H9 (cell line): ENCODE measurements at regions not wholly inside any gene's neighbourhood (a gene's known extent, or its start where the extent isn't known, plus 50 kb on each side); places are given as distances from the start of the nearest gene placed in this dataset.

Source experiments
- DNase-seq: peaks from one replicate; pipeline ENCODE4 v3.0.0-alpha.2; 2017
- H2AFZ ChIP-seq: one replicate; pipeline ENCODE4 v1.6.1; 2013; ENCODE audit warnings: mild to moderate bottlenecking, low read length, control low read depth, moderate library complexity
- H2AK5ac ChIP-seq: 2 replicates; pipeline ENCODE4 v1.6.1; 2013; ENCODE audit warnings: low read length, control low read depth, mixed read lengths; ENCODE audit not compliant: insufficient read length
- H2BK120ac ChIP-seq: one replicate; pipeline ENCODE4 v1.6.1; 2013; ENCODE audit warnings: low read depth, mild to moderate bottlenecking, low read length, control low read depth, inconsistent platforms; ENCODE audit not compliant: poor library complexity, severe bottlenecking
- H2BK12ac ChIP-seq: 2 replicates; pipeline ENCODE4 v1.6.1; 2013; ENCODE audit warnings: low read length, control low read depth, mixed read lengths, low read depth; ENCODE audit not compliant: insufficient read length
- H2BK15ac ChIP-seq: 2 replicates; pipeline ENCODE4 v1.6.1; 2013; ENCODE audit warnings: low read depth, low read length, control low read depth
- H2BK20ac ChIP-seq: one replicate; pipeline ENCODE4 v1.6.1; 2013; ENCODE audit warnings: low read depth, mild to moderate bottlenecking, low read length, control low read depth, inconsistent platforms; ENCODE audit not compliant: poor library complexity, severe bottlenecking
- H2BK5ac ChIP-seq: 2 replicates; pipeline ENCODE4 v1.6.1; 2013; ENCODE audit warnings: low read length, control low read depth, mixed read lengths; ENCODE audit not compliant: insufficient read length
- H3K14ac ChIP-seq: 2 replicates; pipeline ENCODE4 v1.6.1; 2013; ENCODE audit warnings: low read length, control low read depth; ENCODE audit not compliant: insufficient read depth
- H3K18ac ChIP-seq: 2 replicates; pipeline ENCODE4 v1.6.1; 2013; ENCODE audit warnings: low read depth, mild to moderate bottlenecking, mixed read lengths, low read length, control low read depth; ENCODE audit not compliant: insufficient read length
- H3K23ac ChIP-seq: 2 replicates; pipeline ENCODE4 v1.6.1; 2013; ENCODE audit warnings: low read length, control low read depth, mixed read lengths, low read depth; ENCODE audit not compliant: insufficient read length
- H3K23me2 ChIP-seq: 2 replicates; pipeline ENCODE4 v1.6.1; 2013; ENCODE audit warnings: low read depth, mild to moderate bottlenecking, mixed read lengths, low read length, control low read depth; ENCODE audit not compliant: insufficient read length, poor library complexity, severe bottlenecking
- H3K27ac ChIP-seq: 2 replicates; pipeline ENCODE4 v1.5.1; 2013; ENCODE audit warnings: low read length, control low read depth, mixed read lengths, low read depth; ENCODE audit not compliant: insufficient read length
- H3K27me3 ChIP-seq: 2 replicates; pipeline ENCODE4 v1.6.1; 2013; ENCODE audit warnings: low read length, control low read depth, inconsistent platforms; ENCODE audit not compliant: insufficient read depth
- H3K4ac ChIP-seq: 2 replicates; pipeline ENCODE4 v1.6.1; 2013; ENCODE audit warnings: low read depth, mild to moderate bottlenecking, control low read depth, inconsistent platforms, low read length, moderate library complexity
- H3K4me1 ChIP-seq: 2 replicates; pipeline ENCODE4 v1.6.1; 2013; ENCODE audit warnings: low read length, control low read depth, inconsistent platforms; ENCODE audit not compliant: insufficient read depth
- H3K4me2 ChIP-seq: 2 replicates; pipeline ENCODE4 v1.6.1; 2013; ENCODE audit warnings: low read length, control low read depth, mixed read lengths; ENCODE audit not compliant: insufficient read length, insufficient read depth
- H3K56ac ChIP-seq: 2 replicates; pipeline ENCODE4 v1.6.1; 2013; ENCODE audit warnings: low read depth, mild to moderate bottlenecking, mixed read lengths, low read length, control low read depth; ENCODE audit not compliant: insufficient read length
- H3K79me1 ChIP-seq: 2 replicates; pipeline ENCODE4 v1.6.1; 2013; ENCODE audit warnings: low read depth, mild to moderate bottlenecking, moderate library complexity, low read length, control low read depth, inconsistent platforms; ENCODE audit not compliant: insufficient read depth, poor library complexity, severe bottlenecking
- H3K79me2 ChIP-seq: 2 replicates; pipeline ENCODE4 v1.6.1; 2013; ENCODE audit warnings: low read length, control low read depth, inconsistent platforms; ENCODE audit not compliant: insufficient read depth
- H3K9ac ChIP-seq: 2 replicates; pipeline ENCODE4 v1.6.1; 2013; ENCODE audit warnings: low read length, control low read depth, mixed read lengths; ENCODE audit not compliant: insufficient read length; ENCODE audit errors: extremely low read depth
- H3K9me3 ChIP-seq: one replicate; pipeline ENCODE4 v1.6.1; 2013; ENCODE audit warnings: low read depth, low read length, inconsistent platforms; ENCODE audit not compliant: control insufficient read depth
- H3T11ph ChIP-seq: one replicate; pipeline ENCODE4 v1.6.1; 2013; ENCODE audit warnings: mild to moderate bottlenecking, low read length, control low read depth, inconsistent platforms
- H4K20me1 ChIP-seq: one replicate; pipeline ENCODE4 v1.6.1; 2013; ENCODE audit not compliant: control insufficient read depth, insufficient read length, insufficient read depth
- H4K5ac ChIP-seq: 2 replicates; pipeline ENCODE4 v1.6.1; 2013; ENCODE audit warnings: low read depth, mild to moderate bottlenecking, mixed read lengths, low read length, control low read depth; ENCODE audit not compliant: insufficient read length
- H4K8ac ChIP-seq: replicated peaks from 2 replicates; pipeline ENCODE4 v1.6.1; 2013; ENCODE audit warnings: low read length, control low read depth, mixed read lengths, low read depth; ENCODE audit not compliant: insufficient read length
- H4K91ac ChIP-seq: 2 replicates; pipeline ENCODE4 v1.6.1; 2013; ENCODE audit warnings: low read depth, mild to moderate bottlenecking, moderate library complexity, mixed read lengths, low read length, control low read depth; ENCODE audit not compliant: insufficient read length
- H3K27ac Mint-ChIP-seq, 3 experiments: 2 replicates in 2 of 3; 3 replicates in 1 of 3; pipeline ENCODE4 v1.8.0; 2020 to 2021; ENCODE audit warnings: mixed read lengths in 3 of 3, mild to moderate bottlenecking in 1 of 3, moderate library complexity in 1 of 3
- H3K27me3 Mint-ChIP-seq: 2 replicates; pipeline ENCODE4 v1.8.0; 2021; ENCODE audit warnings: low read depth, mild to moderate bottlenecking, moderate library complexity, mixed read lengths
- H3K36me3 Mint-ChIP-seq, 3 experiments: 2 replicates in 2 of 3; 3 replicates in 1 of 3; pipeline ENCODE4 v1.8.0; 2020 to 2021; ENCODE audit warnings: low read depth in 3 of 3, mixed read lengths in 3 of 3; ENCODE audit not compliant: insufficient read depth in 1 of 3
- H3K4me1 Mint-ChIP-seq, 2 experiments: 2 replicates each; pipeline ENCODE4 v1.8.0; 2020; ENCODE audit warnings: mixed read lengths in 2 of 2
- H3K4me3 Mint-ChIP-seq, 2 experiments: 2 replicates in 1 of 2; 3 replicates in 1 of 2; pipeline ENCODE4 v1.8.0; 2020 to 2021; ENCODE audit warnings: mild to moderate bottlenecking in 2 of 2, mixed read lengths in 2 of 2, moderate library complexity in 1 of 2
- H3K9me3 Mint-ChIP-seq, 2 experiments: 2 replicates in 1 of 2; 3 replicates in 1 of 2; pipeline ENCODE4 v1.8.0; 2020; ENCODE audit warnings: mild to moderate bottlenecking in 2 of 2, mixed read lengths in 2 of 2, moderate library complexity in 1 of 2
- CTCF ChIP-seq: fragments of 200-600 bp; sonication (generic); conservative IDR thresholded peaks from 3 replicates; pipeline ENCODE4 v1.8.0; 2021; ENCODE audit warnings: antibody characterized with exemption, mild to moderate bottlenecking

DNA sequence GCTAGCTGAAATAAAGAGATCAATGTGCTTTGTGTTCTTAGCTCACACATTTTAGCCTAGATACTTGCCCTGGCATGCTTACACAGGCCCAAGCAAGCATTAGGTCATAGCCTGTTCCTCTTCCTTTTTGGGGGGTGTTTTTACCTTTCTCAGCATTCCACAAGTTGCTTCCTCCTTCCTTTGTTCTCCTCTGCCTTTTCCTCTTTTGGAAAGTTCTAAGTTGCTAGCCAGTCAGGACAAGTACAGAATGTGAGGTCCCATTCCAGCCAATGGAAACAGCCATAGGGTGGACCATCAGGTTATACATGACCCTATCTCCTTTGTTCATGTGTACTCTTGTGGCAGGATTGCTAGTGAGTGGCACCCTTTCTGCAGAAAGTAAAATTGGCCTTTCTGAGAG lies 154.9 kb downstream of the RASSF9 start:
- Histone ChIP-seq H3K79me1 (no peaks in the 10 kb centered on the region), H3K23ac (no peak overlapping the region), H2AFZ (no peak overlapping the region), H3K27ac (no peak overlapping the region), H3K4me2 (no peak overlapping the region), H3K4ac (no peak overlapping the region), H4K20me1 (no peaks in the 10 kb centered on the region), H3K56ac (no peak overlapping the region), H2BK20ac (no peak overlapping the region), H2BK120ac (no peak overlapping the region), H2AK5ac (no peak overlapping the region), H4K5ac (no peak overlapping the region), H3K79me2 (no peaks in the 10 kb centered on the region), H2BK12ac (no peak overlapping the region), H3K14ac (no peak overlapping the region), H3K9me3 (no peaks in the 10 kb centered on the region), H3T11ph (no peak overlapping the region), H3K27me3 (no peaks in the 10 kb centered on the region), H4K91ac (no peak overlapping the region), H2BK15ac (no peak overlapping the region), H4K8ac (no peak overlapping the region), H3K18ac (no peak overlapping the region), H3K4me1 (no peaks in the 10 kb centered on the region), H3K23me2 (no peaks in the 10 kb centered on the region), H3K9ac (no peak overlapping the region), H2BK5ac (no peak overlapping the region)
- DNase-seq, result no peak
- H3K4me3 Mint-ChIP-seq, result no peak overlapping the region
- no peaks in the 10 kb centered on the region; a peak in 2 of 7 replicates for H3K36me3 Mint-ChIP-seq
- no peaks in the 10 kb centered on the region for H3K4me1 Mint-ChIP-seq
- no peak for TF ChIP-seq CTCF
- H3K27ac Mint-ChIP-seq, result peak overlapping the region in 1 of 3 experiments; percentile 32; a peak in 1 of 7 replicates
- no peaks in the 10 kb centered on the region for H3K27me3 Mint-ChIP-seq
- 0 out of 5 replicates have a peak, but pooled peaks cover 0 to 3% of the 10 kb centered on the region in 2 experiments for H3K9me3 Mint-ChIP-seq
